Neuron (in vitro differentiated cells): ENCODE measurements at regions not wholly inside any gene's neighbourhood (a gene's known extent, or its start where the extent isn't known, plus 50 kb on each side); places are given as distances from the start of the nearest gene placed in this dataset.

Experiments used
- H2AFZ ChIP-seq: one replicate; pipeline ENCODE4 v1.6.1; 2013; ENCODE audit warnings: low read depth, mild to moderate bottlenecking, inconsistent platforms, low read length, moderate library complexity
- H3K27me3 ChIP-seq: one replicate; pipeline ENCODE4 v1.6.1; 2013; ENCODE audit warnings: low read length; ENCODE audit not compliant: insufficient read depth
- H3K36me3 ChIP-seq: one replicate; pipeline ENCODE4 v1.6.1; 2013; ENCODE audit warnings: low read length; ENCODE audit not compliant: insufficient read depth
- H3K4me1 ChIP-seq: one replicate; pipeline ENCODE4 v1.6.1; 2013; ENCODE audit warnings: low read length; ENCODE audit not compliant: insufficient read depth
- H3K4me3 ChIP-seq: 2 replicates; pipeline ENCODE4 v1.5.1; 2013; ENCODE audit warnings: mild to moderate bottlenecking, low read length, moderate library complexity
- H3K9me3 ChIP-seq: one replicate; pipeline ENCODE4 v1.6.1; 2013; ENCODE audit warnings: low read length

- H2AFZ ChIP-seq = no peak overlapping the region
Measured at GRCh38 chr2:49836017-49836416, 681.7 kb upstream of the FSHR start.

GRCh38 chr2:49834433-49834832 is 680.1 kb upstream of the FSHR start:
- Histone ChIP-seq H3K9me3 (no peaks in the 10 kb centered on the region), H3K4me1 (no peaks in the 10 kb centered on the region), H3K4me3 (no peak overlapping the region), H3K27me3 (no peaks in the 10 kb centered on the region), H2AFZ (peak overlapping the region; percentile 23), H3K36me3 (no peaks in the 10 kb centered on the region)

More at GRCh38 chr2:49836017-49836416, 681.7 kb upstream of the FSHR start:
- H3K36me3 ChIP-seq = no peaks in the 10 kb centered on the region
- no peak overlapping the region for H3K4me3 ChIP-seq
- H3K27me3 ChIP-seq = no peaks in the 10 kb centered on the region
- H3K9me3 ChIP-seq = no peaks in the 10 kb centered on the region
- no peaks in the 10 kb centered on the region for H3K4me1 ChIP-seq

- H3K4me1 ChIP-seq = no peaks in the 10 kb centered on the region
- H3K36me3 ChIP-seq = no peaks in the 10 kb centered on the region
- no peaks in the 10 kb centered on the region for H3K9me3 ChIP-seq
- H3K4me3 ChIP-seq = no peak overlapping the region
- H2AFZ ChIP-seq = no peak overlapping the region
- no peaks in the 10 kb centered on the region for H3K27me3 ChIP-seq
Measured at GRCh38 chr2:49832555-49832954, 678.2 kb upstream of the FSHR start.

GRCh38 chr2:49831698-49832367 is 677.5 kb upstream of the FSHR start:
- H2AFZ ChIP-seq = no peak overlapping the region
- H3K4me3 ChIP-seq = no peak overlapping the region
- H3K27me3 ChIP-seq = no peaks in the 10 kb centered on the region
- no peaks in the 10 kb centered on the region for H3K36me3 ChIP-seq
- no peaks in the 10 kb centered on the region for H3K4me1 ChIP-seq
- no peaks in the 10 kb centered on the region for H3K9me3 ChIP-seq

GRCh38 chr2:49830846-49831245 is 676.5 kb upstream of the FSHR start:
- no peaks in the 10 kb centered on the region for H3K27me3 ChIP-seq
- no peak overlapping the region for H2AFZ ChIP-seq
- no peaks in the 10 kb centered on the region for H3K4me1 ChIP-seq

GRCh38 chr2:49827366-49827765 is 673.1 kb upstream of the FSHR start:
- H3K4me1 ChIP-seq = no peaks in the 10 kb centered on the region
- H3K9me3 ChIP-seq = no peaks in the 10 kb centered on the region
- H2AFZ ChIP-seq = no peak overlapping the region
- no peak overlapping the region for H3K4me3 ChIP-seq
- no peaks in the 10 kb centered on the region for H3K27me3 ChIP-seq
- H3K36me3 ChIP-seq = no peaks in the 10 kb centered on the region

More at GRCh38 chr2:49830846-49831245, 676.5 kb upstream of the FSHR start:
- Histone ChIP-seq H3K36me3 (no peaks in the 10 kb centered on the region), H3K4me3 (no peak overlapping the region), H3K9me3 (no peaks in the 10 kb centered on the region)

GRCh38 chr2:49813208-49813607 is 658.9 kb upstream of the FSHR start:
- H3K9me3 ChIP-seq = no peaks in the 10 kb centered on the region
- peaks cover 20% of the 10 kb centered on the region for H3K4me1 ChIP-seq
- H2AFZ ChIP-seq = no peak overlapping the region
- no peaks in the 10 kb centered on the region for H3K27me3 ChIP-seq
- no peak overlapping the region for H3K4me3 ChIP-seq
- no peaks in the 10 kb centered on the region for H3K36me3 ChIP-seq

- Histone ChIP-seq H2AFZ (no peak overlapping the region), H3K27me3 (no peaks in the 10 kb centered on the region), H3K4me1 (peaks cover 22% of the 10 kb centered on the region), H3K9me3 (no peaks in the 10 kb centered on the region), H3K4me3 (no peak overlapping the region), H3K36me3 (no peaks in the 10 kb centered on the region)
Measured at GRCh38 chr2:49812730-49813129, 658.4 kb upstream of the FSHR start.

GRCh38 chr2:49811502-49811901 is 657.2 kb upstream of the FSHR start:
- Histone ChIP-seq H3K9me3 (no peaks in the 10 kb centered on the region), H3K36me3 (no peaks in the 10 kb centered on the region), H3K4me3 (no peak overlapping the region), H2AFZ (no peak overlapping the region), H3K27me3 (no peaks in the 10 kb centered on the region), H3K4me1 (peaks cover 27% of the 10 kb centered on the region)

GRCh38 chr2:49807689-49808088 is 653.4 kb upstream of the FSHR start:
- H3K4me1 ChIP-seq = peaks cover 19% of the 10 kb centered on the region
- no peaks in the 10 kb centered on the region for H3K27me3 ChIP-seq
- no peaks in the 10 kb centered on the region for H3K9me3 ChIP-seq
- no peak overlapping the region for H2AFZ ChIP-seq
- no peak overlapping the region for H3K4me3 ChIP-seq
- H3K36me3 ChIP-seq = no peaks in the 10 kb centered on the region

GRCh38 chr2:49804111-49804510 is 649.8 kb upstream of the FSHR start:
- Histone ChIP-seq H3K36me3 (no peaks in the 10 kb centered on the region), H3K4me1 (peaks cover 7% of the 10 kb centered on the region), H3K9me3 (no peaks in the 10 kb centered on the region), H3K27me3 (no peaks in the 10 kb centered on the region), H3K4me3 (no peak overlapping the region), H2AFZ (no peak overlapping the region)

GRCh38 chr2:49801898-49802450 is 647.7 kb upstream of the FSHR start:
- Histone ChIP-seq H2AFZ (no peak overlapping the region), H3K4me3 (no peak overlapping the region), H3K36me3 (no peaks in the 10 kb centered on the region), H3K27me3 (no peaks in the 10 kb centered on the region), H3K9me3 (no peaks in the 10 kb centered on the region), H3K4me1 (no peaks in the 10 kb centered on the region)

GRCh38 chr2:49798570-49798969 is 644.3 kb upstream of the FSHR start:
- Histone ChIP-seq H3K4me1 (no peaks in the 10 kb centered on the region), H3K9me3 (no peaks in the 10 kb centered on the region), H2AFZ (no peak overlapping the region), H3K27me3 (no peaks in the 10 kb centered on the region), H3K36me3 (no peaks in the 10 kb centered on the region), H3K4me3 (no peak overlapping the region)

- Histone ChIP-seq H3K27me3 (no peaks in the 10 kb centered on the region), H3K4me1 (no peaks in the 10 kb centered on the region), H3K36me3 (no peaks in the 10 kb centered on the region), H2AFZ (no peak overlapping the region), H3K9me3 (no peaks in the 10 kb centered on the region), H3K4me3 (no peak overlapping the region)
Measured at GRCh38 chr2:49796266-49796665, 642.0 kb upstream of the FSHR start.
